Cardiac fibroblast (primary cell): ENCODE measurements at regions not wholly inside any gene's neighbourhood (a gene's known extent, or its start where the extent isn't known, plus 50 kb on each side); places are given as distances from the start of the nearest gene placed in this dataset.

Source experiments
- DNase-seq, 2 donors: peaks; one replicate each; pipeline versions ENCODE4 v3.0.0 to v3.0.0-alpha.2; 2010; ENCODE audit warnings: low read depth in 2 of 2
- H3K4me3 ChIP-seq, 2 donors: replicated peaks in 1 of 2; 1 replicate in 1 of 2; 2 replicates in 1 of 2; pipeline ENCODE4 v1.5.1; 2011; ENCODE audit warnings: low read depth in 2 of 2, low read length in 2 of 2, mild to moderate bottlenecking in 2 of 2, moderate library complexity in 1 of 2
- TF ChIP-seq, protein P1 (sequence below): IDR thresholded peaks from one replicate; pipeline ENCODE4 v1.5.1; 2011; ENCODE audit warnings: low read depth, mild to moderate bottlenecking, low read length, inconsistent platforms

DNA sequence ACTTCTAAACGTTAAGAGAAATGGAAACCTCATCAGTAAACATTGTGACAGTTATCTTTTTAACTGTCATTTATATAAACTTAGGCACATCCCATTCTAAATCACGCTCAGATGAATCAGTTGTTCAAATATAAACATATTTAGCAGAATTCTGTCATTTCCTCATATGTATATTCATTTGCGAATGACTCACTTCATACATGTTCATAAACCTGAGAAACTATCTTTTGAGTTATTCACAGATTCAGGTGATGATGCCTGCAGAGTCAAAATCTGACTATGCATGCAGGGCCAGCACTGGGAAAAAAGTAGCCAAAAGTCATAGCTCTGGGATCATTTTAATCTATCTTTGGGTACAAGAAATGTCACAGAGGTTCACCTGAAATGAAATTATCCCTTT lies 153.8 kb upstream of the PKN2 start:
- H3K4me3 ChIP-seq = no peak overlapping the region
- DNase-seq = no peak
- TF ChIP-seq, protein P1, sequence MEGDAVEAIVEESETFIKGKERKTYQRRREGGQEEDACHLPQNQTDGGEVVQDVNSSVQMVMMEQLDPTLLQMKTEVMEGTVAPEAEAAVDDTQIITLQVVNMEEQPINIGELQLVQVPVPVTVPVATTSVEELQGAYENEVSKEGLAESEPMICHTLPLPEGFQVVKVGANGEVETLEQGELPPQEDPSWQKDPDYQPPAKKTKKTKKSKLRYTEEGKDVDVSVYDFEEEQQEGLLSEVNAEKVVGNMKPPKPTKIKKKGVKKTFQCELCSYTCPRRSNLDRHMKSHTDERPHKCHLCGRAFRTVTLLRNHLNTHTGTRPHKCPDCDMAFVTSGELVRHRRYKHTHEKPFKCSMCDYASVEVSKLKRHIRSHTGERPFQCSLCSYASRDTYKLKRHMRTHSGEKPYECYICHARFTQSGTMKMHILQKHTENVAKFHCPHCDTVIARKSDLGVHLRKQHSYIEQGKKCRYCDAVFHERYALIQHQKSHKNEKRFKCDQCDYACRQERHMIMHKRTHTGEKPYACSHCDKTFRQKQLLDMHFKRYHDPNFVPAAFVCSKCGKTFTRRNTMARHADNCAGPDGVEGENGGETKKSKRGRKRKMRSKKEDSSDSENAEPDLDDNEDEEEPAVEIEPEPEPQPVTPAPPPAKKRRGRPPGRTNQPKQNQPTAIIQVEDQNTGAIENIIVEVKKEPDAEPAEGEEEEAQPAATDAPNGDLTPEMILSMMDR = no peak

- no peak for DNase-seq
- no peak overlapping the region for H3K4me3 ChIP-seq
- TF ChIP-seq, protein P1 = no peak
Observed at GRCh38 chr1:88537787-88538186, 146.3 kb upstream of the PKN2 start.

DNA sequence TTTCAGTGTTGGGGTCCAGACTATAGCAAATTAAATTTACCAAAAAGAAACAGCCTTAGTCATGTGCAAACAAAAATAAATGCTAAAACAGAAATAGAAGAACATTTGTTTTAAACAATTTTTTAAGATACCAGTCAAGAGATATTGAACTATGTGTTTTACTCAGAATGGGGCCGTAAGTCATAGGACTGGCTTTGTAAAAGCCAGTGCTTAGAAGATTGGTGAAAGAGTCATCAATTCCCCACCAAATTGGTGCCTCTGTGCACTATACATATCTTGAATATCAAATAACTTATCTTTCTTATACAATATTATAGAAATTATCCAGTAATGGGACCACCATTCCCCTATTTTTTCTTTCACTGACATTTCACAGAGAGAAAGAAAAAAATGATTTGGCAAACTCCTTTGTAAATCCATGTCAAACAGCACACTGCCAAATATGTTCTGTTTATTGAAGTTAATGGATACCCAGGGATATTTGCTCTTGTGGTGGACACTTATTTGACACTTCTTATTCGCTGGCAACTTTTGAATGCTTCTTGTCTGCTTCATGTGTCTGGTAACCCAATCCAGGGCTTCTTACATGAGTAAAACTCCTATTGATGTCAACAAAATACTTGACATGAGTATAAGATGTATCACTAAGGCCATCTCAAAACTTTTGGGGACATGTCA lies 145.7 kb upstream of the PKN2 start:
- TF ChIP-seq, protein P1 = no peak

DNA sequence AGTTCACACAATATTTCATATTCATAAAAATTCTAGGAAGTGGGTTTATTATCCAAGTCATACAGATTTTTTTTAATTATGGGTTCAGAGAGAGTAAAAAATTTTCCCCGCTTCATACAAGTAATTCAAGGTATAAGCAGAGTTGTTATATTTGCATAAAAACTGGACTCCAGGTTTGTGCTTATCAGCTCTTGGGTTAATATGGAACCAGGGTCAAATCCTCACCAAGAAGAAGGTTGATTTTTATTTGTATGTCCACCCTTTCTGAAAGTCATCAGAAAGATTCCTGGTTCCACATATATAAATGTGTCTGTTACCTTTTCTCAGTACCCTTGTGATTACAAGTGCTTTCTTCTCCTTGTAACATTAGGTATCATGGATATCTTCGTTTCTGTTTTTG lies 143.8 kb upstream of the PKN2 start:
- TF ChIP-seq, protein P1 = no peak
- no peak for DNase-seq
- no peak overlapping the region for H3K4me3 ChIP-seq

More for the DNA sequence above, 145.7 kb upstream of the PKN2 start:
- no peak overlapping the region for H3K4me3 ChIP-seq
- no peak for DNase-seq

GRCh38 chr1:88541596-88541995 lies 142.5 kb upstream of the PKN2 start:
- H3K4me3 ChIP-seq = no peak overlapping the region
- TF ChIP-seq, protein P1 = no peak
- DNase-seq = no peak

DNA sequence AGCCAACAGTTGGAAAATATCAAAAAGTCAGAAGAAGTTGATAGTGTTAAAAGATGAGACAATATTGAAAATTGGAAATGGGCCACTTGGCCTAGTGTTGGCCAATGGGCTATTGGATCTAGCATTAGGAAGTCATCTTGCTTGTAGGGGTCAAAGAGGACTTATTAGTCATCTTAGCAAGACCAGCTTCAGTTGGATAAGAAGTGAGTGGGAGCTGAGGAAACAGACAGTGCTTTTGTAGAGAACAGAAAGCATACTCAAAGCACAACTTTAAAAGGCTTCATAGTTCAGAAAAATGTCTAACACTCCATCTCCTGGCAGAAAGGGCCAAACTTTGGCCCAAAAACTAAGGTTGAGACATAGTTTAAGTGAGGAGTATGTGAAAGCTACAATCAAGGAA lies 139.9 kb upstream of the PKN2 start:
- DNase-seq = no peak

More for the DNA sequence above, 139.9 kb upstream of the PKN2 start:
- no peak overlapping the region for H3K4me3 ChIP-seq
- TF ChIP-seq, protein P1 = no peak
